GM21528 (cell line): ENCODE measurements at regions not wholly inside any gene's neighbourhood (a gene's known extent, or its start where the extent isn't known, plus 50 kb on each side); places are given as distances from the start of the nearest gene placed in this dataset.

ENCODE experiments used
- ATAC-seq: cut with Tn5 transposase; IDR thresholded peaks from one replicate; pipeline ENCODE4 v1.9.1; 2021; ENCODE audit warnings: mild to moderate bottlenecking, moderate library complexity; ENCODE audit not compliant: unreplicated experiment, low FRiP score

- no peak for ATAC-seq
Observed at GRCh38 chr17:77493238-77493820, 352.6 kb downstream of the SEC14L1 start.

DNA sequence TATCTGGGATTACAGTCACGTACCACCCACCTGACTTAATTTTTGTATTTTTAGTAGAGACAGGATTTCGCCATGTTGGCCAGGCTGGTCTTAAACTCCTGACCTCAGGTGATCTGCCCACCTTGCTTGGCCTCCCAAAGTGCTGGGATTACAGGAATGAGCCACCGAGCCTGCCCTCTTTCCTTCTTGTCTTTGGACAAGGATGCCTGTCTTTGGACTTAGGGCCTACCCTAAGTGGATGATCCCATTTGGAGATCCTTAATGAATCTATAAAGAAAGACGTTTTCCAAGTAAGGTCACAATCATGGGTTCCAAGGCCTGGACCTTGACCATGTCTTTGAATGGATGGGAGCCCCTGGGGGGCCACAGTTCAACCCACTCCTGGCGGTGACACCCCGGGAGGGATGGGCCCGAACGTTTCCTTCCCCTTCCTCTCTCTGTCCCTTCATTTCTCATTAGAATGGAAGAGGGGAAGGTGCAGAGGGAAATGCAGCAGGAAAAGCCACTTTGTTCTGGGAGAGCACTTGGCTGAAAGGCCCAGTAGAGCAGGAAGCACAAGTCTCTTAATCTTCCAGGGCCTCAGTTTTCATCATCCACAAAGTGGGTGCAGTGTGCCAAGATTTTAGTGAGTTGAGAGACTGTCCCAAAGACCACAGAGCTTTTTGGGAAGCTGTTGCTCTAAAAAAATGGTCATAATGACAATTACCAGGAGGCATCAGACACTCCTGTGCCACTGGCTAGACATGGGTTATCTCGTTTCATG is 353.3 kb downstream of the SEC14L1 start:
- no peak for ATAC-seq

DNA sequence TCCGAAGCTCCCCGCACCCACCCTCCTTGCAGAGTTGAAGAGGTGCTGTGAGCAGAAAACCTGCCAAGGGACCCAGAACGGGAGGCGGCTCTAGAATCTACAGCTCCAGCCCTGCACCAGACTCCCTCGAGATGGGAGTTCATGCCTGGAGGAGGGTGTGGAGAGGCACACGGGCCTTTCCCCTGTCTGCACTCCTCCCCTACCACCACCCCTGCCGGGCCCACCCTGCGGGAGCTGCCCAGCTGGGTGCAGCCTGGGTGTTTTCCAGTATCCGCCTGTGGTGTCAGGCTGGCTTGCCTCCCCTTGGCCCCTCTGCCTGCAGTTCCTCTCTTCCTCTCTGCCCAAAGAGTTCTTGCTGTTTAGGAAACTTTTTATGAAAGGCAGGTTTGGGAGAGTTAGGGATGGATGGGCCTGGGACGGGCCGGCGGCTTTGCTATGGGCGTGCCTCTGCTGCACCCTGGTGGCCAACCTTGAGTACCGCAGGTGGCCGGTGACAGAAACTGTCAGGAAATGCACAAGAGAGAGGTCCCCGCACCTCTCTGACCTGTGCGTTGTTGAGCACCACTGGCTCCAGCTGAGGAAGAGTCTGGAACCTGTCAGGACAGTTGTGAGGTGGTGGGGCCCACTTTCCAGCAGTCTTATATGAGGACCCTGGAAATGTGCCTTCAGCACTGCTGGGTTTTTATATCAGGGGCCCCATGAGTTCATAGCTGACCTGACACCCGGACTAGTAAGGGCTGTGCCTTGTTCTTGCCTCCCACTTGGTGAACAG is 354.1 kb downstream of the SEC14L1 start:
- no peak for ATAC-seq

GRCh38 chr17:77495575-77495974 is 354.8 kb downstream of the SEC14L1 start:
- no peak for ATAC-seq

GRCh38 chr17:77496401-77496801 is 355.6 kb downstream of the SEC14L1 start:
- ATAC-seq = no peak

DNA sequence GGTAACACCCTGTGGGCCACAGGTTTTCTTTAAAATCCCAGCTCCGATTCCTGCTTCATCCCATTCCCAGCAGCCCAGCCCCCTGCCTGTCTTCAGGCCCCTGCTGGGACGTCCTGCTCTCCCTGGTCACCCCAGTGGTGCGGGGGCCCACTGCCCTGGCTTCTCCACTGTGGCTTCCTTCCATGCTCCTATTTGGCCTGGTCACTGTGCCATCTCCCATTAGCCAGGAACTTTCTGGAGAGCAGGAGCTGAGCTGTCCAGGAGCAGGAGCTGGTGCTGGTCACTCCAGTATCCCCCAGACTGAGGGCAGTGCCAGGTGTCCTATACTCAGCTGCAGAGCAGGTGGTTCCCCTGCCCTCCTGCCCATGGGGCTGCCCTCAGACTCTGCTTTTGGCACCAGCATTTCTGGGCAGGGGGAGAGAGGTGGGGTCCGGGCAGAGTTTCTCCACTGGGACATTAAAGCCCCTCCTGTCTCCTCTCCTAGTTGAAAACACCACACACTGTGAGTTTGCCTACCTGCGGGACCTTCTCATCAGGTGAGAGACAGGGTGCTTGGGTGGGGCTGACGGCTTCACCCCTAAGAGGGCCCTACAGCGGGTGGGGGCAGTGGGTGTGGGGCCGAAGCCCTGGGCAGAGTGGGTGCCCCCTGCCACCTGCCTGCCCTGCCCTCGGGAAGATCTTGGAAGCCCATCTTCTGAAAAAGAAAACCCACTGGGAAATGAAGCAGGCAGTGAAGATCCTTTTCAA is 356.2 kb downstream of the SEC14L1 start:
- no peak for ATAC-seq

DNA sequence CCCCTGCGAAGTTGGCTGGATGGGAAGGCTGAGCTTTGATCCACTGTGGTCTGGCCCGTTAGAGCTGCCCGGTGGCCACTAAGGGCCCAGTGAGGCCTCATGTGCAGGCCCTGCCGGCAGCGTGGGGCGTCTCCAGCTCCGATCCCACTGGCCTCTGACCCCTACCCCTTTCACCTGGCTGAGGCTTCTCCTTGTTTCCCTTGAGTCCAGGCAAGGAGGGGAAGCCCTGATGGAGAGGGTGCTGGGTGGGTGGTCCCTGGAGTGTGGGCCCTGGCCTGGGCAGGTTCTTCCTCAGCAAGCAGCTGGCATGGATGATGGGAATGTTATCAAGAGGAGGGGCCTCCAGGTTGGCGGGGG is 356.8 kb downstream of the SEC14L1 start:
- ATAC-seq = no peak

GRCh38 chr17:77498091-77498741 is 357.4 kb downstream of the SEC14L1 start:
- no peak for ATAC-seq

DNA sequence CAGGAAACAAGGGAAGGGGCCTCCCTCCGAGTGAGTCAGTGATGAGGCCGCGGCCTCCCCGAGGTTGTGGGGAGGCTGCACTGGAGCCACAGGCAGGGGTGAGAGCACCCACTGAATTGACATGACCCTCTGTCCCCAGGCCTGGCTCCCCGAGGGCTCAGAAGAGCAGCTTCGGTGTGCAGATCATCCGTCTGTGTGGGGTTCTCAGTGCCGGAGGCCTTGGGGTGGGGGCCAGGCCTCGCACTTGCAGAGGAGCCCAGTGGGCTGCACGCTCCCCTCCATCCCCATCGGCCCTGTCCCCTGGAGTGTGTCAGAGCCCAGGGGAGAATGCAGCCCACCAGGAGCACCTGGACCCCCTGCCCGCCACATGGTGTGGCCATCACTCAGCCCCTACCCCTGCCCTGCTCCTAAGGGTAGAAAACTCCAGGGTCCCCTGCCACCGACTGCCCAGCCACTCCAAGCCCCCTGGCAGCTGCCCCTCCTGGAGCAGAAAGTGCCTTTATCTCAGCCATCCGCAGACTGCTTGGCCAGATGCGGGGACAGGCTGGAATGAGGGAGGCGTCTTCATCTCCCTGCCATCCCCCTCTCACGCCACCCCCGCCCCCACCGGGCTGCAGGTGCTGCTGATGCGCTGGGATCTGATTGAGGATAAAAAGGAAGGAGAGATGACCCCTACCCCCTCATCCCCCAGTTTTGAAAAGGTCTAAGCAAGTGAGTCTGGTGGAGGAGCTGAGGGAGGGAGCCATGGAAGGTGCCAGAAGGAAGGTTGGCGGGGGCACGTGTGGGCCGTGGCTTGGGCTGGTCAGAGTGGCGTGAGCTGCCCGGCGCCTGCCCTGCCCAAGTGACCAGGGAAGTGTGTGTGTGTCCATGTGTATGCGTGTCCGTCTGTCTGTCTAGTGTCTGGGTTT is 358.3 kb downstream of the SEC14L1 start:
- no peak for ATAC-seq

DNA sequence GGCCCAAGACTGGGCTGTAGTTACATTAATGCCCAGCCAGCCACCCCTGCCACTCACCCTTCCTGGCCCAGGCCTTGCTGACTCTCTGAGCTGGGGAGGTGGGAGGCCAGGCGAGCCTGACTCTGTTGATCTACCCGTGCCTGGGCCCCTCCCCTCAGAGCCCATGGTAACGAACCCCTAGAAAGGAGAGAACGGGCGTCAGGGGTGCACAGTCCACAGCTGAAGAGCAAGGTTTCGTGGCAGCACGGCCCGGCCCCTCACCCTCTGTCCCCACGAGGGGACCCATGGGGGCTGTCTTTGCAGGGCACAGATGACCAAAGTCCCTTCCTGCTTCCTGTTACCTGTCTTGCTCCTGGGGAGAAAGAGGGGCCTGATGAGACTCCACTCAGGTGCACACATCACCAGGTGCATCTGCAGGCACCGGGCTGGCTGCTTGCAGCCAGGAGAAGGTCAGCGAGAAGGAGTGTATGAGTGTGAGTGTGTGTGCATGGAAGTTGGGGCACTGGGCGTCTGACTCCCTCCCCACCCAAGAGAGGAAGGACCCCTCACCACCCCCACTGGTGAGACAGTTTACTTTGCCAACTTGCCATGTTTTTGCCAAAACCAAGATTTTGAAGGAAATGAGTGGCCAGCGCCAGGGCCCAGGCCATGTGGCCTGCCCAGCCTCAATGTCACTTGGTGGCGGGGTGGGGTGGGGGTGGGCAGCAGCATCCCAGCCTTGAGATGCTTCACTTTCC is 359.1 kb downstream of the SEC14L1 start:
- no peak for ATAC-seq

- no peak for ATAC-seq
Observed at GRCh38 chr17:77501101-77501566, 360.4 kb downstream of the SEC14L1 start.

DNA sequence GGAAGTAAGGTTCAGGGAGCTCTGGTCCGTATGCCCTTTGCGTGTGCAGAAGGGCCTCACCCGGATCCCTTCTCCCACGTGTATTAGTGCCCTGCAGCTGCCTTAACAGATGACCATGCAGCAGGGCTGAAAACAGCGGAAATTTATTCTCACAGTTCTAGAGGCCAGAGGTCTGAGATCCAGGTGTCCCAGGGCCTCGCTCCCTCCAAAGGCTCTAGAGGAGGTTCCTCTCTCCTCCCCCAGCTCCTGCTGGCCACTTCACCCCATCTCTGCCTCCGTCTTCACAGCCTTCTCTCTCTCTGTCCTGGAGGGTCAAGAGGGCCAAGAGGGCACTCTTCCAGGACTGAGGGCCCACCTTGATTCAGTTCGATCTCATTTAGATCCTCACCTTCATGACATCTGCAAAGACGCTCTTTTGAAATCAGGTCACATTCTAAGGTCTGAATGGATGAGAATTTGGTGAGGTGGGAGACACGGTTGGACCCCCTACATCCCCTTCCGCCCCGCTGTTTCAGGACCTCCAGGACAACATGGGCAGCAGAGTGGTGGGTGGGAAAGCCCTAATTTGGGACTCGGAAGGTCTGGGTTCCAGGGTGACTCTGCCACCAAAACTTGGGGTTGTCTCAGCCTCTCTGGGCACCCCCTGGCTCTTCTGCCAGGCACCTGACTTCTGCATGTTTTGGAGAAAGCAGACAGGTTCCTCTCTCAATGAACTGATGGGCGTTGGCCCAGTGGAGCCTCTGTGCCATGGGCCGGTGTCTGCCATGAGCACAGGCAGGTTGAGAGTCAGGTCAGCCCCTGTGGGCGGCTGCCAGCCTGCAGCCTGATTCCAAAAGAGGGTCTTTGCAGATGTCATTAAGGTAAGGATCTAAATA is 361.2 kb downstream of the SEC14L1 start:
- no peak for ATAC-seq

DNA sequence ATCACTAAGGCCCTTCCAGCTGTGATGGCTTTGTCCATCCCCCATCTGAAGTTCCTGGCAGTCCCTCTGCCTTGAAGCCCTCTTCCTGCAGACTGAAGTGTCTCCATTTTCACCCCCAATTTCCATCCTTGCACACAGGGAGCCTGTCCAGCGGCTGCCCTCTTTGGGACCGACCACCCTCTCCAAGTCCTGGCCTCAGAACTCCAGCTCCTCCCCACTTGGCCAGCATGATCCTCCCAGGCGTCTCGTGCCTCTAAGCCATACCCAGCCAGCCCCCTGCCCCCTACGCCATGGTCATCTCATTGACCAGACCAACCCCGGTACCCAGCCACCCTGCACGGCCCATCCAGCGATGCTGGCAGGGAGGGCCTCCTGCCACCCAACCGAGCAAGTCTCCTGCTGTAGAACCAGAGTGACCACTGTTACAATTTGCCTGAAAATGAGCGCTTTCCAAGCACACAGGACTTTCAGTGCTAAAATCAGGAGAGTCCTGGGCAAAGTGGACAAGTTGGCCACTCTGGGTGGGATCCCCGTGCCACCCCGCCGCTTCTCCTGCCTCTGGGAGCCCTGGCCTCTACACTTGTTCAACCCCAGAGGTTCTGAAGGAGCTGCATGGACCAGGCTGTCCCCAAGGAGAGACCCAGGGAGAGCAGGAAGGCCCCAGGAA is 362.0 kb downstream of the SEC14L1 start:
- no peak for ATAC-seq

GRCh38 chr17:77503293-77503655 is 362.5 kb downstream of the SEC14L1 start:
- ATAC-seq = no peak

- ATAC-seq = no peak
Observed at GRCh38 chr17:77503916-77504651, 363.3 kb downstream of the SEC14L1 start.

DNA sequence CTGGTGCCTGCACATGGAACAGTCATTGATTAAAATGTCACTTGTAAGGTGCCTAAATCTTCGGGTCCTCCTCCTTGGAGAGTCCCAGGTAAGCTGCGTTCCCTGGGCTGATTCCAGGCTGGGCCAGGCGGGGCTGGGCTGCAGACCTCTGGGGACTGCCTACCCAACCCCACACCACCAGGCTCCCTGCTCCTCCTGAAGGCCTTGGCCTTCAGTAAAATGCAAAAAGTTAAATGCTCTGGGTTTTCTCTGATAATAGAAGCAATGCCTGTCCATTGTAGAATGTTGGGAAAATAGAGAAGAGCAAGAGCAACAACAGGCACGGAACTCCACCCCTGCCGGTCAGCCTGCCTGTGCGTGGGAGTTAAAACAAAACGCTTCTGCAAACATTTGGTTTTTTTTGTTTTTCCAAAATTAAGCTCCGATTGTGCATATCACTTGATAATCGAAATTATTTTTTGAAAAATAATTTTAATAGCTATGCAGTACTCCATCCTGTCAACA is 363.9 kb downstream of the SEC14L1 start:
- ATAC-seq = no peak
